Ishikawa (cell line): ENCODE measurements at regions not wholly inside any gene's neighbourhood (a gene's known extent, or its start where the extent isn't known, plus 50 kb on each side); places are given as distances from the start of the nearest gene placed in this dataset.

Source experiments
- CEBPB ChIP-seq: IDR thresholded peaks from 2 replicates; pipeline ENCODE4 v1.6.1; 2012
- NFIC ChIP-seq: IDR thresholded peaks from 2 replicates; pipeline ENCODE4 v1.6.1; 2012
- TAF1 ChIP-seq: IDR thresholded peaks from 2 replicates; pipeline ENCODE4 v1.6.1; 2012; ENCODE audit warnings: low read depth, mild to moderate bottlenecking
- TCF12 ChIP-seq: IDR thresholded peaks from 2 replicates; pipeline ENCODE4 v1.6.1; 2012; ENCODE audit warnings: low read depth

DNA sequence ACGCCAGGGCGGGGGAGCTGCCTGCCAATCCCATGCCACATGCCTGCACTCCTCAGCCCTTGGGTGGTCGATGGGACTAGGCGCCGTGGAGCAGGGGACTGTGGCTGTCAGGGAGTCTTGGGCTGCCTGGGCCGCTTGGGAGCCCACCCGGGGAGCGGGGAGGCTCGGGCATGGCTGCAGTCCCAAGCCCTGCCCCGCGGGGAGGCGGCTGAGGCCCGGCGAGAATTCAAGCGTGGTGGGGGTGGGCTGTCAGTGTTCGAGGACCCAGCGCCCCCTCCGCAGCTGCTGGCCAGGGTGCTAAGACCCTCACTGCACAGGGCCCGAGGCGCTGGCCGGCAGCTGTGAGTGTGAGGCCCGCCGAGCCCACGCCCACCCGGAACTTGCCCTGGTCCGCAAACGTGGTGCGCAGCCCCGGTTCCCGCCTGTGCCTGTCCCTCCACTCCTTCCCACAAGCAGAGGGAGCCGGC is 83.2 kb upstream of the DMRTA1 start:
- TF ChIP-seq CEBPB (no peak), TAF1 (no peak), NFIC (no peak), TCF12 (no peak)
